ENCODE measurements at regions not wholly inside any gene's neighbourhood (a gene's known extent, or its start where the extent isn't known, plus 50 kb on each side); places are given as distances from the start of the nearest gene placed in this dataset.
"Not testable (repeated sequence)": the region's sequence is repeated elsewhere in the genome, so short reads cannot be mapped to it uniquely, and the experiment has no call there.

DNA sequence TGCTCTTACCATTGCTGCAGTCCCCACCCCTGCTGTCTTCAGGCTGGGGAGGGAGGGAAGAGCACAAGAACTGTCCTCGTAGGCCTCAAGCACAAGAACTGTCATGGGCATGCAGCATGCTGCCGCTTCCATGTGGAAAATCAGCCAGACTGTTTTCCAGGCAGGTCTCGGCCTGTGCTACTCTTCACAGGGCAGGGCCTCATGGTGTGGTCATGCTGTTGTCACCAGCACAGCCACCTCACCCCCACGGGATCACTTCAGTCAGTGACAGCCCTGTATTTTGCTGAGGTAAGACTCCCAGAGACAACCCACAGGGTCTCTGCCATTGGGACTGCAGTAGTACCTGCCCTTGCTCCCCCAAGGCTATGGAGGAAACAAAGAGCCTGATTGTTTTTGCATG, 205.3 kb downstream of the NAP1L3 start:
- no peaks in the 10 kb centered on the region for H3K36me3 ChIP-seq
- DNase-seq (no peak), ATAC-seq (ENCODE audit: low FRiP score in 2 of 2) (peak in 1 of 2 donors; percentile 34)
- TF ChIP-seq POLR2A (IDR thresholded peaks at IDR 0.05) (no peak), POLR2AphosphoS5 (IDR thresholded peaks at IDR 0.05) (no peak)
- TF ChIP-seq, protein P1, sequence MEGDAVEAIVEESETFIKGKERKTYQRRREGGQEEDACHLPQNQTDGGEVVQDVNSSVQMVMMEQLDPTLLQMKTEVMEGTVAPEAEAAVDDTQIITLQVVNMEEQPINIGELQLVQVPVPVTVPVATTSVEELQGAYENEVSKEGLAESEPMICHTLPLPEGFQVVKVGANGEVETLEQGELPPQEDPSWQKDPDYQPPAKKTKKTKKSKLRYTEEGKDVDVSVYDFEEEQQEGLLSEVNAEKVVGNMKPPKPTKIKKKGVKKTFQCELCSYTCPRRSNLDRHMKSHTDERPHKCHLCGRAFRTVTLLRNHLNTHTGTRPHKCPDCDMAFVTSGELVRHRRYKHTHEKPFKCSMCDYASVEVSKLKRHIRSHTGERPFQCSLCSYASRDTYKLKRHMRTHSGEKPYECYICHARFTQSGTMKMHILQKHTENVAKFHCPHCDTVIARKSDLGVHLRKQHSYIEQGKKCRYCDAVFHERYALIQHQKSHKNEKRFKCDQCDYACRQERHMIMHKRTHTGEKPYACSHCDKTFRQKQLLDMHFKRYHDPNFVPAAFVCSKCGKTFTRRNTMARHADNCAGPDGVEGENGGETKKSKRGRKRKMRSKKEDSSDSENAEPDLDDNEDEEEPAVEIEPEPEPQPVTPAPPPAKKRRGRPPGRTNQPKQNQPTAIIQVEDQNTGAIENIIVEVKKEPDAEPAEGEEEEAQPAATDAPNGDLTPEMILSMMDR (IDR thresholded peaks at IDR 0.05), result no peak
- H3K4me1 ChIP-seq, result no peaks in the 10 kb centered on the region
- no peak overlapping the region for H3K27ac ChIP-seq
- H3K9me3 ChIP-seq, result no peaks in the 10 kb centered on the region
- no peaks in the 10 kb centered on the region for H3K27me3 ChIP-seq
- WGBS, 2 donors, result 75% methylated on average over 4 of the region's 4 CpGs; no CpG with 5 or more reads in 1 of the 2 donors
- no peak overlapping the region for H3K4me3 ChIP-seq

DNA sequence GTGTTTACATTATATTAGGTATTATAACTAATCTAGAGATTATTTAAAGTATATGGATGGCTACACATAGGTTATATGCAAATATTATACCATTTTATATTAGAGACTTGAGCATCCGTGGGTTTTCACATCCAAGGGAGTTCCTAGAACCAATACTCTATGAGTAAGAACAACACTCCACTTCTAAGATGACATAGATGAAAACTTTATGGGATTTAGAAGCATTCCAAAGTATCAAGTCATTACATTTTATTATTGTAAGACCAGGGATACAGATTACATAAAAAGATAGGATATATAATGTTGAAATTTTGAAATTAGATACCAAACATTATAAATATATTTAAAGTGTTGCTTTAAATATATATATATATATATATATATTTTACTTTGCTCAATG, 207.0 kb downstream of the NAP1L3 start:
- Histone ChIP-seq H3K36me3 (no peaks in the 10 kb centered on the region), H3K4me1 (no peaks in the 10 kb centered on the region), H3K9me3 (no peaks in the 10 kb centered on the region), H3K27me3 (no peaks in the 10 kb centered on the region), H3K4me3 (no peak overlapping the region), H3K27ac (no peak overlapping the region)
- TF ChIP-seq POLR2AphosphoS5 (IDR thresholded peaks at IDR 0.05) (no peak), EP300 (IDR thresholded peaks at IDR 0.05) (no peak), POLR2A (IDR thresholded peaks at IDR 0.05) (no peak)
- TF ChIP-seq, protein P1 (IDR thresholded peaks at IDR 0.05), result no peak
- DNase-seq, result no peak
- WGBS, 2 donors, result 64 to 71% methylated on average over 1 of the region's 1 CpG
- ATAC-seq (ENCODE audit: low FRiP score in 2 of 2), result no peak

DNA sequence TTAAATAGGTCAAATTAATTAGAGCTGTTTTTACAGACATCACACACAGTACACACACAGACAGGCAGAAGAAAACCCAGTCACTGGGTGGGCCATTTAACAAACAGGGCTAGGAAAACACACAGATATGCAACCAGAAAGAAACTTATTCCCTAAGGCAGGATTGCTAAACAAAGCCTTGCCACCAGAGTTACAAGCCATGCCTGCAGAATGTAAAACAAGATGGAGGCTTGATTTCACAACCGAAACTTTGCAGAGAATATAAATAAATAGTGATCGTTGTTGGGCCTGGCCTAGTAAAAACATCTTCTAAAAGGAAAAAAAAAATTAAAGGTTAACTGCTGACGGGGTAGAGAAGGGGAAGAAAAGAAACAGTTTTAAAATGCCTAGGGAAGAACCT, 212.3 kb downstream of the NAP1L3 start:
- TF ChIP-seq POLR2AphosphoS5 (IDR thresholded peaks at IDR 0.05) (no peak), POLR2A (IDR thresholded peaks at IDR 0.05) (no peak), EP300 (IDR thresholded peaks at IDR 0.05) (no peak)
- TF ChIP-seq, protein P1 (IDR thresholded peaks at IDR 0.05), result no peak
- no peaks in the 10 kb centered on the region for H3K4me1 ChIP-seq
- no peak overlapping the region for H3K27ac ChIP-seq
- no peak overlapping the region for H3K4me3 ChIP-seq
- no peaks in the 10 kb centered on the region for H3K27me3 ChIP-seq
- WGBS, 2 donors, result 58 to 78% methylated on average over 3 of the region's 3 CpGs
- DNase-seq (no peak), ATAC-seq (ENCODE audit: low FRiP score in 2 of 2) (no peak)
- H3K36me3 ChIP-seq, result no peaks in the 10 kb centered on the region
- H3K9me3 ChIP-seq, result no peaks in the 10 kb centered on the region

DNA sequence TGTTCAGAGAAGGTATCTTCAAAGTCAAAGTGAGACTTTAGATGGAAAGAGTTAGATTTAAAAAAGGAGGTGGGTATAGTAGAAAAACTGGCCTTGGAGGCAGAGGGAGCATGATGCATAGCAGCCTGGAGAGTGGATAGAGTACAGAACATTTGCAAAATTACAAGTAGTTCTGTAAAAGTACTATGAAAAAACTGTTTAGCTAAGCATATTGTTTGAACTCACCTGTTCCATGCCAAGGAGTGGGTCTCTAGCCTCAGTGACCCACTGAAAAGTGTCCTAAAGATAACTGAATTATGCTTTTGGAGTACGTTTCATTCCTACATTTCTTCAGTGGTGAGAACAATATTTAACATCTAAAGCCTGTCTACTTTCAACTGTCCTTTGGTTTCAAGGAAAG, 218.9 kb downstream of the NAP1L3 start:
- TF ChIP-seq, protein P1 (IDR thresholded peaks at IDR 0.05), result no peak
- TF ChIP-seq POLR2AphosphoS5 (IDR thresholded peaks at IDR 0.05) (no peak), POLR2A (IDR thresholded peaks at IDR 0.05) (no peak), EP300 (IDR thresholded peaks at IDR 0.05) (no peak)
- ATAC-seq (ENCODE audit: low FRiP score in 2 of 2) (no peak), DNase-seq (no peak)
- Histone ChIP-seq H3K36me3 (no peaks in the 10 kb centered on the region), H3K27ac (no peak overlapping the region), H3K27me3 (no peaks in the 10 kb centered on the region), H3K4me1 (no peaks in the 10 kb centered on the region), H3K9me3 (no peaks in the 10 kb centered on the region), H3K4me3 (no peak overlapping the region)
- WGBS, 2 donors, result 62 to 65% methylated on average over 1 of the region's 1 CpG

DNA sequence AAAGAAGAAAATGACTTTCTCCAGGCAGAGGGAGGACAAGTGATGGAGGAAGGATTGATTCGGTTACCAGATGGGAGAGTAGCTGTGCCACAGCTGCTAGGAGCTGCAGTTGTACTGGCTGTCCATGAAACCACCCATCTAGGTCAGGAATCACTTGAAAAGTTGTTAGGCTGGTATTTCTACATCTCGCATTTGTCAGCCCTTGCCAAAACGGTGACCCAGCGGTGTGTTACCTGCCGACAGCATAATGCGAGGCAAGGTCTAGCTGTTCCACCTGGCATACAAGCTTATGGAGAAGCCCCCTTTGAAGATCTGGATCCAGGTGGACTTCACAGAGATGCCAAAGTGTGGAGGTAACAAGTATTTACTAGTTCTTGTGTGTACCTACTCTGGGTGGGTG, 238.7 kb downstream of the NAP1L3 start:
- 75 to 80% methylated on average over 1 to 6 of the region's 6 CpGs for WGBS, 2 donors

More for the DNA sequence above, 238.7 kb downstream of the NAP1L3 start:
- not testable (repeated sequence) for H3K27me3 ChIP-seq; H3K4me1 ChIP-seq; ATAC-seq (ENCODE audit: low FRiP score in 2 of 2); H3K9me3 ChIP-seq; H3K36me3 ChIP-seq; H3K4me3 ChIP-seq; H3K27ac ChIP-seq
- DNase-seq, result peak in 1 of 2 donors; percentile 26

Data from upper lobe of left lung (tissue), 6 donors.